ENCODE measurements at regions not wholly inside any gene's neighbourhood (a gene's known extent, or its start where the extent isn't known, plus 50 kb on each side); places are given as distances from the start of the nearest gene placed in this dataset.

DNA sequence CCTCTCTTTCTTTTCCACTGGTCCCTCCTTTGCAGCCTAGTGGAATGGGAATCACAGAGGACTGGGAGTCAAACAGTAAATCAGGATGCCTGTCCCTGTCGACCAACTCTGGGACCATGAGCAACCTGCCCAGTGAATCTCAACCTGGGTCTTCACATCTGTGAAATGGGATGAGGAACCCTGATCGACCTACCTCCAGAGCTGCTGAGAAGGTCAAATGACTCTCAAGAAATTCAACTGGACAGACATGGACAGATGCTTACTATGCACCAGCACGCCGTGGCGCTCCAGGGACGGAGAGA, 73.3 kb upstream of the TAF1B start:
- POLR2A ChIA-PET: no interaction called here
- peaks cover 16% of the 10 kb centered on the region for H3K4me1 Mint-ChIP-seq
- no peak overlapping the region for H3K4me3 Mint-ChIP-seq
- no peak for DNase-seq
- ATAC-seq (ENCODE audit: low read depth): no peak
- H3K27me3 Mint-ChIP-seq: peaks cover 3% of the 10 kb centered on the region
- peaks cover 2% of the 10 kb centered on the region for H3K36me3 Mint-ChIP-seq
- no peaks in the 10 kb centered on the region for H3K9me3 Mint-ChIP-seq
- no peak overlapping the region for H3K27ac Mint-ChIP-seq

DNA sequence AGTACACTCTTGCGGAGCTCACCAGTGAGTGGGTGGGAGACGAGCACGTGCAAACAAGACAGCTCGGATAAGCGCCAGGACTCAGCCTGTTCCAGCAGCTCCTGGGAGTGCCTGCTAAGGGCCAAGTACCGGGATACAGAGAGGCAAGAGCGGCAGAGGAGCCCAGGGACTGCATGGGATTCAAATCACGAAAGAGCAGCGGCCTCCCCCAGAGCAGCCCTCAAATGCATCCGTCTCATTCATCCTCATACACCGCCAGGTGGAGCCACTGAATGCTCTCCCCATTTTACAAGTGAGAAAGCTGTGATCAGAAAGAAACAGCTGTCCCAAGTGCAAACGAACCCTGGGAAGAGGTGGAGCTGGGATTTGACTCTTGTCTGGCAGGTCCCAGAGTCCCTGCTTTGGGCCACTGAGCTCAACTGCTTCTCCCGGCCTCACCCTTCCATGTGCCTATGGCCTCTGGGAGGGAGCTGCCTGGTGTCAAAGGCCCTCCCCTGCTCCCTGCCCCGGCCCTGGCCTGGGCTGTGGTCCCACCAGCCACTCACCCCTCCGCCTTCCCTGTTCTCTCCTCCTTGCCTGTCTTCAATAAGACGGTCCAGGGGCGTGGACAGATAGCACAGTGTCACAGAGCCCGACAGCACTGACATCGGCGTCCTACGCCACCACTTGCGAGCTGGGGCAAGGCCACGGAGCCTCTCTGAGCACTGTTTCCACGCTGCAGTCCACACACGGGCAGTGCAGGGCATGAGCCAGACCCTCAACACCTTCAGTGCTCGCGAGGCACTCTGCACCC, 72.8 kb upstream of the TAF1B start:
- H3K4me1 Mint-ChIP-seq: peaks cover 11% of the 10 kb centered on the region
- H3K36me3 Mint-ChIP-seq: no peaks in the 10 kb centered on the region
- H3K27me3 Mint-ChIP-seq: peaks cover 3% of the 10 kb centered on the region
- DNase-seq (peak; percentile 52), ATAC-seq (ENCODE audit: low read depth) (peak; percentile 63)
- no peaks in the 10 kb centered on the region for H3K9me3 Mint-ChIP-seq
- POLR2A ChIA-PET: interaction anchor here (1.1 kb wide), 1 partner anchor 11 kb away, joined by 3 read pairs; no protein-coding TSS in a partner anchor
- H3K27ac Mint-ChIP-seq: no peak overlapping the region
- no peak overlapping the region for H3K4me3 Mint-ChIP-seq

DNA sequence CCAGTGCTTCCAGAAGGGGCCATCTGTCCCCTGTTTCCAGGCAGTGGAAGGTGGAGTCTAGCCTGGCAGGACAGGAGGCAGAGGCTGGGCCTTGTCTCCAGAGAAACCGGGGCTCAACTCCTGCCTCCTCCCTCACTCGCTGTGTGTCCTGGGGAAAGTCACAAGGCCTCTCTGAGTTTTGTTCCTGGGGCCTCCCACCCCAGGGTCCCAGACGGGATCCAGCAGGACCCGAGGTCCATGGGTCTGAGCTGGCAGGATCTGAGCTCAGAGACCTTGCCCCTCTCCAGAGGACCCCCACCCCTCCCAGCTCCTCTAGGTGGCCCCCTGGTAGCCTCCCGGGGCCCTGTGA, 72.2 kb upstream of the TAF1B start:
- no peak overlapping the region for H3K4me3 Mint-ChIP-seq
- POLR2A ChIA-PET: interaction anchor here (0.9 to 1.1 kb wide), 2 partner anchors 11 to 140 kb away, joined by 3 read pairs; partner anchors contain the start of gene YWHAQ

DNA sequence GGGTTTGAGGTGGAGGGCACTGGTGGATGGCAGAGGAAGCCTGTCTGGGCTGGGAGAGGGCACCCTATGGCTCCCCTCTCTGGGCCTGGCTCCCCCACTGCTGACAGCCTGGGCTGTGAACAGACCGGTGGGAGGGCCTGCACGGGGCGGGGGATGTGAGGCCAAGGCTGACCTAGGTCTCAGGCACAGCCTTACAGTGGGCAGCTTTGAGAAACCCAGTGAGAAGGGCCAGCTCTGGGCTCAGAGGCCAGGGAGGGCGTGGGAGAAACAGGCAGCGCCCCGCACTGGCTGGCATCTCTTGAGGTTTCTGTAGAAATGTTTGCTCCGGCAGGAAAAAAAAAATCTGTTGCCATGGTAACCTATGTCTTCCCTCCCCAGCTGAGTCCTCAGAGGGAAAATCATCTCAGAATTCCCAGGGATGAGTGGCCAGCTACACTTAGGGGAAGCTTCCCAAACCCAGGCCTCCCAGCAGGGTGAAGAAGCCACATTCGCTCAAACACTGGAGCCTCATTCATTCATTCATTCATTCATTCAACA, 71.7 kb upstream of the TAF1B start:
- Mint-ChIP-seq H3K4me3 (no peak overlapping the region), H3K36me3 (no peaks in the 10 kb centered on the region)
- POLR2A ChIA-PET: interaction anchor here (0.9 to 1.1 kb wide), 2 partner anchors 10 to 141 kb away, joined by 3 read pairs; partner anchors contain the start of gene YWHAQ

More for the DNA sequence above, 72.2 kb upstream of the TAF1B start:
- H3K27me3 Mint-ChIP-seq: peaks cover 5% of the 10 kb centered on the region
- H3K36me3 Mint-ChIP-seq: no peaks in the 10 kb centered on the region
- DNase-seq (no peak), ATAC-seq (ENCODE audit: low read depth) (no peak)
- no peak overlapping the region for H3K27ac Mint-ChIP-seq
- peaks cover 6% of the 10 kb centered on the region for H3K4me1 Mint-ChIP-seq
- no peaks in the 10 kb centered on the region for H3K9me3 Mint-ChIP-seq

DNA sequence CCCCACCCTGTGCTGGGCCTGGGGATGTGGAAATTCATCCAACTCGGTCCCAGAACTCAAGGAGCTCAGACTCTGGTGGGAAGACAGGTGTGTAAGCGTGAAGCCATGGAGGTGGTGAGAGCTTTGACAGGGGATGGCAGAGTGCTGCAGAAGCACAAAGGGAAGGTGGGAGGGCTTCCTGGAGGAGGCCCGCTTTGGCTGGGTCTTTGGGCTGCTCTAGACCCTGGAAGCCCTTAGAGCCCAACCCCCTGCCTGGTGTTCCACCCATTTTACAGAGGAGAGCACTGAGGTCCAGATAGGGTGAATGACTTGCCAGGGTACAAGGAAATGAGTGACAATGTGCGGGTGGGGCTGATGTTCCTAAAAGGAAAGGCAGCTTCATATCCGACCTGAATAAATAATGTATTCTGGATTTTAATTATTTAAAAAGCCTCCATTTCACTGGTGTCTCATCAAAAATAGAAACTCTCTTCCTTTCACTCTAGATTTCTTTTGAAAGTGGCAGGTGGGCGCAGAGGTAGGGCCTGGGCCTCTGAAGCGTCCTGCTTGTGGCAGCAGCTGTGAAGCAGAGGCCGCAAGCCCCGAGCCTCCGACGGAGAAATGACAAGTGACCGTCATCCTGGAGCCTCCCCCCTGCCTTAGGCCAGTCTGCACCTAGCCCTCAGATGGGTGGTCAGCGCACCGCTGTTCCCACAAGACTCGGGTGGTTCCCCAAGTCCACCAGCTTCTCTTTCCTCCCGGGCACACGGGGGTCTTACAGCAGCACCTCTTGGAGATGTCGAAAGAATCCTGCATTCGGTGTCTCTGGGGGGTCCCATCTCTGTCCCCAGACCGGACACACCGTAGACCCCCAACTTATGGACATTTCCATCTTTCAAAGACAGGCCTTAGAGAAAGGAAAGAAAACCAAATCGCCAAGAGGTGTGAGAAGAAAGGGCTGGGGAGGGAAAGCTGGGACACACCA, 71.0 kb upstream of the TAF1B start:
- Mint-ChIP-seq H3K27me3 (peaks cover 5% of the 10 kb centered on the region), H3K9me3 (no peaks in the 10 kb centered on the region), H3K27ac (no peak overlapping the region), H3K4me1 (peaks cover 3% of the 10 kb centered on the region), H3K4me3 (no peak overlapping the region), H3K36me3 (no peaks in the 10 kb centered on the region)
- no peak for DNase-seq
- POLR2A ChIA-PET: interaction anchor here (0.9 kb wide), 1 partner anchor 141 kb away, joined by 3 read pairs; the partner anchor contains the start of gene YWHAQ
- ATAC-seq (ENCODE audit: low read depth): no peak

More for the DNA sequence above, 71.7 kb upstream of the TAF1B start:
- H3K27me3 Mint-ChIP-seq: peaks cover 5% of the 10 kb centered on the region
- no peak for DNase-seq
- ATAC-seq (ENCODE audit: low read depth): no peak
- no peaks in the 10 kb centered on the region for H3K9me3 Mint-ChIP-seq
- H3K4me1 Mint-ChIP-seq: peaks cover 4% of the 10 kb centered on the region
- H3K27ac Mint-ChIP-seq: no peak overlapping the region

DNA sequence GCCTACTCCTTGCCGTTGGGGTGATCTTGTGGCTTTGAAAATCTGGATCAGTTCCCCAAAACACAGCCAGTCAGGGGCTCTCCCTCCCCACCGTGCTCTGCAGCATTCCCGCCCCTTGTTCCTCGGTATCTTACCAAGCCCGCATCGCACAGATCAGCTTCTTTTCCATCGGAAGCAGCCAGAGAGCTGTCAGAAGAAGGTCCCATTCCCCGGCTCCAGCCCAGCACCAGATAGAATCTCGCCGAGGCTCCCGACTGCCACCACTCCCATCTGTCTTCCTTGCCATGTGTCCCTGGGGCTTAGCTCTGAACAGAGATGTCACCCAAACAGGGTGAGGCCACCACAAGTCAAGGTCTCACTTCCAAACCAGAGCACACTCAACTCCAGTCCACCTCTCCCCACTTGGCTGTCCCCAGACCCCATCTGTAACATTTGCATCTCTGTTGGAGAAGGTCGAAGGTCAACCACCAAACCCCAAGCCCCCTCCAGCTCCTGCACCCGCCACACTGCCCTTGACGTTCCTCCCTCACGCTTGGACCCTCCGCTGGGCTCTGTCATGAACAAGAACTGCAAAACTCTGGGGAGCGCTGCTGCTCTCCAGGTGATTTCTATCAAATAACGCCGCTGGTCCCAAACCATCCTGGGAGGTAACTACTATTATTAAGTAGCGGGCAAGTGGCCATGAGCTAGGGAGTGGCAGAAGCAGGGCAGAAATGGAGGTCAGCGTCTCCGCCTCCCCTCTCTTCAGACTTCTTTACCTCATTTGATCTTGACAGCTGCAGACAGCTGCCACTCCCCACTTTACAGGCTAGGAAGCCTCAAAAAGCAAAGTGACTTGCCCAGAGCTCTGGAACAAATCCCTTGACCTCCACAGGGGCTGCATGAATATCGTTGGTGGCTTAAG, 70.0 kb upstream of the TAF1B start:
- Mint-ChIP-seq H3K36me3 (no peaks in the 10 kb centered on the region), H3K27ac (no peak overlapping the region), H3K4me1 (peaks cover 3% of the 10 kb centered on the region), H3K9me3 (no peaks in the 10 kb centered on the region), H3K27me3 (peaks cover 3% of the 10 kb centered on the region), H3K4me3 (no peak overlapping the region)
- no peak for ATAC-seq (ENCODE audit: low read depth)
- POLR2A ChIA-PET: no interaction called here
- no peak for DNase-seq

DNA sequence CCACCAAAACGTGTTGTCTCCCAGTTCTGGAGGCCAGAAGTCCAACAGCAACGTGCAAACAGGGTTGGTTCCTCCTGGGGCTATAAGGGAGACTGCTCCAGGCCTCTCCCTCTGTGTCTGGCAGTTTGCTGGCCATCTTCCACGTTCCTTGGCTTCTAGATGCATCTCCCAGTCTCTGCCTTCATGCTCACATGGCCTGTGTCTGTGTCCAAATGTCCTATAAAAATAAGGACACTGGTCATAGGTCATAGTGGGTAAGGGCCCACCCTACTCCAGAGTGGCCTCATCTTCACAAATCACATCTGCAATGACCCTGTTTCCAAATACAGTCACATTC, 69.4 kb upstream of the TAF1B start:
- DNase-seq (no peak), ATAC-seq (ENCODE audit: low read depth) (no peak)
- H3K4me3 Mint-ChIP-seq: no peak overlapping the region
- H3K27ac Mint-ChIP-seq: no peak overlapping the region
- no peaks in the 10 kb centered on the region for H3K9me3 Mint-ChIP-seq
- POLR2A ChIA-PET: no interaction called here
- H3K36me3 Mint-ChIP-seq: no peaks in the 10 kb centered on the region
- peaks cover 3% of the 10 kb centered on the region for H3K27me3 Mint-ChIP-seq
- peaks cover 8% of the 10 kb centered on the region for H3K4me1 Mint-ChIP-seq

DNA sequence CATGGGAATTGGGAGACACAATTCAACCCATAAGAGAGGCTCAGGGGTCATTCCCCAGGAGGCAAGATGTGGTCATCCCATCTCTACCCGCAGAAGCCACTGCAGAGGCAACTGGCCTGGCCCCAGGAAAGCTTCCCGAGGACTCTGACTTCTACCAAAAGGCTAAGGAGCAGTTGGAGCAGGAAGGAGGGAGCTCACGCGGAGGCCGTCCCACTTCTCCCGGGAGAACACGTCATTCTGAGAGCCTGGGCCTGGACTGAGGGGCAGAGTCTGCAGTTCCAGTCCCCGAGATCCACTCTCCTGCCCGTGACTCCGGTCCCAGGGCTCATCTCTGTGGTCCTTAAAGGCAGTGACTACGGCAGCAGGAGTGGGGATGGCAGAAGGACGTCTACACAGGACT, 69.0 kb upstream of the TAF1B start:
- Mint-ChIP-seq H3K9me3 (no peaks in the 10 kb centered on the region), H3K4me3 (no peak overlapping the region), H3K27me3 (peaks cover 3% of the 10 kb centered on the region), H3K4me1 (peaks cover 10% of the 10 kb centered on the region), H3K27ac (no peak overlapping the region), H3K36me3 (no peaks in the 10 kb centered on the region)
- ATAC-seq (ENCODE audit: low read depth): no peak
- POLR2A ChIA-PET: no interaction called here
- no peak for DNase-seq

DNA sequence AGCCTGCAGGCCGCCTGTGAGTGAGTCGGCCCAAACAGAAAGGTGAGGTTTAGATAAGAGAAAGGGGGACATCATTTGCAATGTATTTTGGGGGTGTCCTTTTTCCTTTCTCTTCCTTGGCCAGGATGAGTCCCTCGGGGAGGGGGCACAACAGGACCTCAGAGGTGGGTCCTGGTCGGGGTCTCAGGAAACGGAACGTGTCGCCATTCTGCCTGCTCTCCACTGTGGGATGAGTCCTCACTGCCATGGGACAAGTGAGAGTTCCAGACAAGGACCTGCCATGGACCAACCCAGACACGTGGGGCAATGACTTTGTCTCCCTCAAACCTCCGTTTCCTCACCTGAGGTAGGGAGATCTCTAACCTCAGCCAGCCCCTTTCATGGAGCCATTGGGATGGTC, 67.9 kb upstream of the TAF1B start:
- DNase-seq (no peak), ATAC-seq (ENCODE audit: low read depth) (no peak)
- peaks cover 3% of the 10 kb centered on the region for H3K27me3 Mint-ChIP-seq
- H3K4me3 Mint-ChIP-seq: no peak overlapping the region
- no peaks in the 10 kb centered on the region for H3K9me3 Mint-ChIP-seq
- H3K4me1 Mint-ChIP-seq: peaks cover 17% of the 10 kb centered on the region
- no peak overlapping the region for H3K27ac Mint-ChIP-seq
- POLR2A ChIA-PET: no interaction called here
- no peaks in the 10 kb centered on the region for H3K36me3 Mint-ChIP-seq

DNA sequence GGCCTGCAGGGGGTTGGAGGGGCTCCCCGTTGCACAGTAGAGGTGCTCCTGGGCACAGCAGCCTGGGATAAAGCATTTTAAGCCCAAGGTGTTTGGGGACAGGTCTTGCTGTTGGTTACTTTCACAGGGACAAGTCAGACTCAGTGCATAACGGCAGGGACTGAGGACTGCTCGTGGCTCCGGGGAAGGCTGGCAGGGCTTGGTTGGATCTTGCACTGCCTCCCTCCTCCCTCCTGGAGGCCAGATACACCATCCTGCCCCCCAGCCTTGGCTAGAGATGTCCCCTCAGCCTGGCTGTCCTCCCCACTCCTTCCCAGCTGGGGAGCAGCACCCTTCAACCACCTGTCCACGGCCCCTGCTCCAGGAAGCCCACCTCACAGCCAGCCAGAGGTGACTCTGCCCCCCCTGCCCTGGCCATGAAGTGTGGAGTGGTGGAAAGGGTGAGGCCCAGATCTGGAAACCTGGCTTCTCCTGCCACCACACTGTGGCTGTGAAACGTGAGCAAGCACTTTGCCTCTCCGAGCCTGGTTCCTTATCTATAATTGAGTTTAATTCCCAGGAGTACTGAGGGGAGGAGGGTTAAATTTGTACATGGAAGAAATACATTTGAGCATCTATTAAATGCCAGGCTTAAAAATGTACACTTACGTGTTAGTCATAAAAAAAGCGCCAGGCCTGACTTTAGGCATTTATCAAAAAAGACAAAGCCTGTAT, 67.1 kb upstream of the TAF1B start:
- no peak for DNase-seq
- no peaks in the 10 kb centered on the region for H3K36me3 Mint-ChIP-seq
- H3K9me3 Mint-ChIP-seq: no peaks in the 10 kb centered on the region
- no peak overlapping the region for H3K27ac Mint-ChIP-seq
- ATAC-seq (ENCODE audit: low read depth): no peak
- H3K27me3 Mint-ChIP-seq: peaks cover 3% of the 10 kb centered on the region
- H3K4me1 Mint-ChIP-seq: peaks cover 24% of the 10 kb centered on the region
- POLR2A ChIA-PET: interaction anchor here (0.6 kb wide), 1 partner anchor 23 kb away, joined by 3 read pairs; no protein-coding TSS in a partner anchor
- no peak overlapping the region for H3K4me3 Mint-ChIP-seq

DNA sequence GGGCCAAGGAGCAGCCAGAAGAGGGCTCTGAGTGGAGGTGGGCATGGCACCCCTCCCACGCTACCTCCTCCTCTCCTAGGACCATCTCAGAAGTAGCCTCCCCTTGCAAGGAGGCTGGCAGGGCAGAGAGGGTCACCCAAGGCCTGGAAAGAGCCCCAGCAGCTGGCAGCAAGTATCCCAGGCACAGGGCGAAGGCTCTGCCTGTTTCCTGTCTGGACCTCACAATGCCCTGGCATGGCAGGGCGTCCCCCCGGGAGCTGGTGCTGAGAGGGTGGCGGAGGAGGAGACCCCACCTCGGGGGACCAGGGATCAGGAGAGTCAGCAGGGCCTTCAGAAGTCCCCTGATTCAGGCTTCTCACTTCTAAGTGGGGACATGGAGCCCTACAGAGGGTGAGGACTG, 66.2 kb upstream of the TAF1B start:
- H3K4me1 Mint-ChIP-seq: peaks cover 28% of the 10 kb centered on the region
- no peak overlapping the region for H3K4me3 Mint-ChIP-seq
- H3K27me3 Mint-ChIP-seq: peaks cover 3% of the 10 kb centered on the region
- H3K9me3 Mint-ChIP-seq: no peaks in the 10 kb centered on the region
- POLR2A ChIA-PET: interaction anchor here (0.6 kb wide), 1 partner anchor 22 kb away, joined by 3 read pairs; no protein-coding TSS in a partner anchor
- ATAC-seq (ENCODE audit: low read depth) (no peak), DNase-seq (no peak)
- no peaks in the 10 kb centered on the region for H3K36me3 Mint-ChIP-seq
- H3K27ac Mint-ChIP-seq: no peak overlapping the region

DNA sequence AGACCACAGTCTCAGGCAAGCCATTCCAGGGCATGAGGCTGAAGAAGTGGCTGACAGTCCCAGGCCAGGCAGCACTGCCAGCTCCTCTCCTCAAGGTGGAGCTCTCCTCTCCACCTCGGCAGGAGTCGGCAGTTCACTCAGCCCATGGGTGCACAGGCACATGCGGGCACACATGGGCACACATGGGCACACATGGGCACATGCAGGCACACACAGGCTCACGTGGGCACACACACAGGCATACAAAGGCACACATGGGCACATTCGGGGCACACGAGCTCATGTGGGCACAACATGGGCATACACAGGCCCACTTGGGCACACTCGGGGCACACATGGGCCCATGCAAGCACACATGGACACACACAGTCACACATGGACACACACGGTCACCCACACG, 65.3 kb upstream of the TAF1B start:
- H3K36me3 Mint-ChIP-seq: no peaks in the 10 kb centered on the region
- H3K27ac Mint-ChIP-seq: no peak overlapping the region
- H3K27me3 Mint-ChIP-seq: peaks cover 3% of the 10 kb centered on the region
- DNase-seq (no peak), ATAC-seq (ENCODE audit: low read depth) (no peak)
- POLR2A ChIA-PET: no interaction called here
- H3K4me1 Mint-ChIP-seq: peaks cover 36% of the 10 kb centered on the region
- H3K4me3 Mint-ChIP-seq: no peak overlapping the region
- no peaks in the 10 kb centered on the region for H3K9me3 Mint-ChIP-seq

Measured in activated naive CD8-positive, alpha-beta T cell treated with anti-CD3 and anti-CD28 coated beads, Interleukin-2, amount 10 ng/mL, durations not matched to agents 7 days and 5 days (primary cell).